Neural progenitor cell (in vitro differentiated cells): ENCODE measurements at regions not wholly inside any gene's neighbourhood (a gene's known extent, or its start where the extent isn't known, plus 50 kb on each side); places are given as distances from the start of the nearest gene placed in this dataset.

ENCODE experiments used
- EZH2 ChIP-seq: fragments of 200-600 bp; sonication (generic); IDR thresholded peaks from 2 replicates; pipeline ENCODE4 v1.6.1; 2017; ENCODE audit warnings: antibody characterized with exemption, mild to moderate bottlenecking, moderate library complexity
- EZH2phosphoT487 ChIP-seq: fragments of 200-600 bp; sonication (generic); IDR thresholded peaks from 2 replicates; pipeline ENCODE4 v1.6.1; 2017; ENCODE audit warnings: antibody characterized with exemption
- TF ChIP-seq, protein P1 (sequence below): fragments of 200-600 bp; sonication (generic); IDR thresholded peaks from 2 replicates; pipeline ENCODE4 v1.5.1; 2017; ENCODE audit warnings: antibody characterized with exemption, mild to moderate bottlenecking

DNA sequence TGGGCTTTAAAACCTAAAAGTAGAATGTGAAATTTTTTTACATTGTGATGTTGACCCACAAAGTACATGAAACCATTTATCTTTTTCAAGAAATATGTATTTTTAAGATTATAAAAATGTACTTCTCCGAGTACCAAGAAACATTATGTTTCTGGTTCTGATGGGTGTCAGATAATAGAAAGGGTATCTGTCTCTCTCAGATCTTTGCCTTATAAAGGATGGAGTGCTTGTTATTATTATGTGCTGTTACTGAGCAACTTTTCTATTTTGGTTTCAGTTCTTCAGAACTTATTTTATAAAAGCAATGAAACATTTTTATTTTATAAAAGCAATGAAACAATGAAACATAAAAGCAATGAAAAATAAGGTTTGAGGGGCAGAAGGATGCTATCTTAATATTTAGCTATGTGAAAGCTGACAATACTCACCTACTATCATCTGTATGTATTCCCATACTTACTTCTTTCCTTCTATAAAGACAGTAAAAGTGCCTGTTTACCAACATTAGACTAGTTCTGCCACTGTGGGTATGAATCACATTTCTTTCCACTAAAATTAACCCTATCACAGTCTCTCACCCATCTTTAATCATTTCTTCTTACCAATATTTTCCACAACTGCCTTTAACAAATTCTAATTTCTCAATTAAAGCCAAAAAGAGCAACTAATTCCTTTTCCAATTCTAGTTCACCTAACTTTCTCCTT is 540.7 kb upstream of the KCNMB2 start:
- no peak for TF ChIP-seq EZH2
- TF ChIP-seq, protein P1, sequence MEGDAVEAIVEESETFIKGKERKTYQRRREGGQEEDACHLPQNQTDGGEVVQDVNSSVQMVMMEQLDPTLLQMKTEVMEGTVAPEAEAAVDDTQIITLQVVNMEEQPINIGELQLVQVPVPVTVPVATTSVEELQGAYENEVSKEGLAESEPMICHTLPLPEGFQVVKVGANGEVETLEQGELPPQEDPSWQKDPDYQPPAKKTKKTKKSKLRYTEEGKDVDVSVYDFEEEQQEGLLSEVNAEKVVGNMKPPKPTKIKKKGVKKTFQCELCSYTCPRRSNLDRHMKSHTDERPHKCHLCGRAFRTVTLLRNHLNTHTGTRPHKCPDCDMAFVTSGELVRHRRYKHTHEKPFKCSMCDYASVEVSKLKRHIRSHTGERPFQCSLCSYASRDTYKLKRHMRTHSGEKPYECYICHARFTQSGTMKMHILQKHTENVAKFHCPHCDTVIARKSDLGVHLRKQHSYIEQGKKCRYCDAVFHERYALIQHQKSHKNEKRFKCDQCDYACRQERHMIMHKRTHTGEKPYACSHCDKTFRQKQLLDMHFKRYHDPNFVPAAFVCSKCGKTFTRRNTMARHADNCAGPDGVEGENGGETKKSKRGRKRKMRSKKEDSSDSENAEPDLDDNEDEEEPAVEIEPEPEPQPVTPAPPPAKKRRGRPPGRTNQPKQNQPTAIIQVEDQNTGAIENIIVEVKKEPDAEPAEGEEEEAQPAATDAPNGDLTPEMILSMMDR, result no peak
- TF ChIP-seq EZH2phosphoT487, result no peak
